Muscle layer of colon (tissue), 2 donors: ENCODE measurements at regions not wholly inside any gene's neighbourhood (a gene's known extent, or its start where the extent isn't known, plus 50 kb on each side); places are given as distances from the start of the nearest gene placed in this dataset.

Experiments
- H3K27ac ChIP-seq: one replicate; pipeline ENCODE4 v1.7.0; 2013; ENCODE audit warnings: low read depth, mild to moderate bottlenecking, low read length, moderate library complexity
- H3K27me3 ChIP-seq, 2 donors: one replicate each; pipeline ENCODE4 v1.7.0; 2013; ENCODE audit warnings: low read length in 2 of 2, mild to moderate bottlenecking in 2 of 2; ENCODE audit not compliant: insufficient read depth in 2 of 2, control insufficient read depth in 1 of 2
- H3K36me3 ChIP-seq: one replicate; pipeline ENCODE4 v1.7.0; 2013; ENCODE audit warnings: mild to moderate bottlenecking, low read length; ENCODE audit not compliant: insufficient read depth
- H3K4me1 ChIP-seq: one replicate; pipeline ENCODE4 v1.7.0; 2013; ENCODE audit warnings: mild to moderate bottlenecking, low read length; ENCODE audit not compliant: insufficient read depth
- H3K4me3 ChIP-seq, 2 donors: one replicate each; pipeline ENCODE4 v1.7.0; 2013; ENCODE audit warnings: low read length in 2 of 2, low read depth in 1 of 2, mild to moderate bottlenecking in 1 of 2, moderate library complexity in 1 of 2
- H3K9ac ChIP-seq: one replicate; pipeline ENCODE4 v1.7.0; 2013; ENCODE audit warnings: low read length
- H3K9me3 ChIP-seq: one replicate; pipeline ENCODE4 v1.7.0; 2013; ENCODE audit warnings: mild to moderate bottlenecking, low read length
- donor health status: abdominal sarcoma.
- donor health status: Adenocarcinoma of cecum.

DNA sequence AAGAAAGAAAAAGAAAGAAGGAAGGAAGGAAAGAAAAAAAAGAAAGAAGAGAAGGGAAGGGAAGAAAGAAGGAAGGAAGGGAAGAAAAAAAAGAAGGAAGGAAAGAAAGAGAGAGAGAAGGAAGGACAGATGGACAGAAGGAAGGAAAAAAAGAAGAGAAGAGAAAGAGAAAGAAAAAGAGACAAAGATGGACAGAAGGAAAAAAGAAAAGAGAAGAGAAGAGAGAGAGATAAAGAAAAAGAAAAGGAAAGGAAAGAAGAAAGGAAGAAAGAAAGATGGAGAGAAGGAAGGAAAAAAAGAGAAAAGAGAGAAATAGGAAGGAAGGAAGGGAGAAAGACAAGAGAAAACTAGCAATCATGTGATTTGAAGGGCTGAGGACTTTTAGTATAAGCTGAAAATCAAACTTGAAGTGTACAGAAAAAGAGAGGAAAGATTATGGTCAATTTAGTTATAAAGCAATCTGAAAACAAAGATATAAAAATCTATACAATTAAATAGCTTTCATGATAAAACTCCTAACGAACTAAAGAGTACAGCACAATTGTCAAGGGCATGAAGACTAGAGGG lies 115.3 kb downstream of the LTN1 start:
- Histone ChIP-seq H3K27me3 (no peaks in the 10 kb centered on the region), H3K9me3 (no peaks in the 10 kb centered on the region), H3K9ac (no peak overlapping the region), H3K4me1 (no peaks in the 10 kb centered on the region), H3K27ac (no peak overlapping the region), H3K36me3 (peaks cover 28% of the 10 kb centered on the region), H3K4me3 (no peak overlapping the region)

DNA sequence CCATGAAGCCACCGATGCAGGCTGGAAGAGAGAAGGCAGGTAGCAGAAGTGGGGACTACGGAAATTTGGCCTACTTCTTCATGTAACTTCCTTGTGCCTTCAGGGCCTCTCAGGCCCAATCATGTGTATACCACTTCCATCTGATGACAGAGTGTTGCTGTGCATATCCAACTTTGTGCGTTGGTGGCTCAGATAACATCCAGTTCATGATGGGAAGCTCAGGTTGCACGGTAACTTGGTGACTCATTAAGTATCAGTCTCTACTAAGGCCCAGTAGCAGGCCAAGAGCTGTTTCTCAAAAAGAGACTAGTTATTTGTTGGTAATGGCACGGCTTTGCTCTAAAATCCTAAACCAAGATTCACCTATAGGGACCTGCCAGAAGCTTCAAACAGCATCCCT lies 117.6 kb downstream of the LTN1 start:
- no peaks in the 10 kb centered on the region for H3K9me3 ChIP-seq

DNA sequence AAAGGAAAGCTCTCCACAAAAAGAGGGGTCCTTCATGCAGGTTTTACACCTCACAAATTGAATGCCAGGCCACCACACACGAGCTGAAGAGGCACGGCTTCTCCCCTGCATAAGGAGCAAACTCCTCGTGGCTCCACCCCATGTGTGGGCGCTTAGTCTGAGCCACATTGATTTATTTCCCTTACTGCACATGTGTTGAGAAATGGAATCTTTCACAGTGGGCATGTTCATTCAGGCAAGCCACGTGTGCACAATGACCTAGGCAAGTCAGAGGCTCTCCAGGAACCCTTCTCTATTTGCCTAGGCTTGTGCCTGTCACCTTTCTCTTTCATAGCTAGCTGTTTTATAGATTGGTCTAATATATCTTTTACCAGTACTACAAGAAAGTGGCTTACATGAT lies 120.5 kb downstream of the LTN1 start:
- no peak overlapping the region for H3K4me3 ChIP-seq
- H3K36me3 ChIP-seq: peaks cover 21% of the 10 kb centered on the region
- H3K27me3 ChIP-seq: no peaks in the 10 kb centered on the region
- H3K27ac ChIP-seq: no peak overlapping the region
- peaks cover 8% of the 10 kb centered on the region for H3K4me1 ChIP-seq
- H3K9ac ChIP-seq: no peak overlapping the region
- H3K9me3 ChIP-seq: no peaks in the 10 kb centered on the region

More for the DNA sequence above, 117.6 kb downstream of the LTN1 start:
- Histone ChIP-seq H3K4me3 (no peak overlapping the region), H3K9ac (no peak overlapping the region), H3K27me3 (no peaks in the 10 kb centered on the region), H3K27ac (no peak overlapping the region), H3K36me3 (peaks cover 21% of the 10 kb centered on the region), H3K4me1 (peaks cover 2% of the 10 kb centered on the region)

DNA sequence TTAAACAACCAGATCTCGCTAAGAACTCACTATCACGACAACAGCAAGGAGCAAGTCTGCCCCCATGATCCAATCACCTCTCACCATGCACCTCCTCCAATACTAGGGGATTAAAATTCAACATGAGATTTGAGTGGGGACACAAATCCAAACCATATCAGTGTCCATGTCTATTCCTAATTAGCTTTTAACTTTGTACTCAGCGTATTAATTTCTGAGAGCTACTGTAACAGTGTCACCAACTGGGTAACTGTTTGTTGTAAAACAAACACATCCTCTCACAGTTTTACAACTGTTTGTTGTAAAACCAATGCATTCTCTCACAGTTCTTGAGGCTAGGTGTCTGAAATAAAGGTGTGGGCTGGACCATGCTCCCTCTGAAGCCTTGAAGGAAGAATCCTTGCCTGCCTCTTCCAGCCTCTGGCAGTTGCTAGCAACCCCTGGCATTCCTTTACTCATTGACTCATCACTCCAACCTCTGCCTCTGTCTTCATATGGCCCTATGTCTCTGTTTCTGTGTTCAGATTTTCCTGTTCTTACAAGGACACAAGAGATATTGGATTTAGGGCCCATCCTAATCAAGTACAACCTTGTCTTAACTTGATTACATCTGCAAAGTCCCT lies 121.2 kb downstream of the LTN1 start:
- no peak overlapping the region for H3K27ac ChIP-seq
- H3K36me3 ChIP-seq: peaks cover 21% of the 10 kb centered on the region
- no peak overlapping the region for H3K9ac ChIP-seq
- H3K4me1 ChIP-seq: peaks cover 8% of the 10 kb centered on the region
- H3K9me3 ChIP-seq: no peaks in the 10 kb centered on the region
- no peak overlapping the region for H3K4me3 ChIP-seq
- no peaks in the 10 kb centered on the region for H3K27me3 ChIP-seq

DNA sequence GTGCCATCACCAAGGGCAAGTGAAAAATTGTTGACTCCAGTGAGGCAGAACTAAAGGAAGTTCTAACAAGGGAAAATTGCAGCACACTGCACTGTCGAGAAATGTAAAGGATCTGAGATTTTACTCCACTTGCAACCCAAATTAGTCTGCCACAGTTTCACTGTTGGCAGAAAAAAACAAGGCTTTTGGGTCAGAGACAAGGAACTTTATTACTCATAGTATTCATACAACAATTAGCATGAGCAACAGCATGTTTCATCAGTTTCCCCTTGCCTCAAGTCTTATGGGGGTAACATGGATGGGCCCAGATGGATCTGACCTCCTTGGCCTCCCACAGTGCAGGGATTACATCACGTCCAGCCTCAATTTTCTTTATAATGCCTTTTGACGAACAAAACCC lies 125.3 kb downstream of the LTN1 start:
- no peak overlapping the region for H3K9ac ChIP-seq
- peaks cover 8% of the 10 kb centered on the region for H3K4me1 ChIP-seq
- H3K36me3 ChIP-seq: no peaks in the 10 kb centered on the region
- no peak overlapping the region for H3K4me3 ChIP-seq
- H3K27me3 ChIP-seq: no peaks in the 10 kb centered on the region
- no peaks in the 10 kb centered on the region for H3K9me3 ChIP-seq
- H3K27ac ChIP-seq: no peak overlapping the region

DNA sequence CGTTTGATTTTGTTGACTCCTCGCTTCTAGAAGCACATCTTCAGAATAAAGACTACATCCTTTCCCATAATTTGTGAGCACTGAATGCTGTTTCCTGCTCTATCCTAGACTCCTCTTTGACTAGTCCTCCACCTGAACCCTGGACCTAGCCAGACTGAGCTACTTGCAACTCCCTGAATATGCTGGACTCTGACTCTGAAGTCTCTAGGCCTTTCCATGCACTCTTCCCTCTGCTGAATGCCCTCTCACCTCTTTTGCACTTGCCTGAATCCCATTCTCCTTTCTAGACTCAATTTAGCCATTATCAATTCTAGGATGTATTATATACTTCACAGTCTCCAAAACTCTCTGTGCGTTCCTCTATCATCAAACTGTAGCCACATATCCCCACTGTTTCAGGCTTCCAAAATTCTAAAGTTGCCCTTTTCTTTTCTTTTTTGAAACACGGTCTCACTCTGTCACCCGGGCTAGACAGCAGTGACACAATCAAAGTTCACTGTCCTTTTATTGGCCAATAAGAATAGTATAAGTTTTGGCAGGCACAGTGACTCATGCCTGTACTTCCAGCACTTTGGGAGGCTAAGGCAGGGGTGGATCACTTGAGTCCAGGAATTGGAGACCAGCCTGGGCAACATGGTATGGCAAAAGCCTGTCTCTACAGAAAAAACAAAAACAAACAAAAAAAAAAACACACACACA lies 127.0 kb downstream of the LTN1 start:
- Histone ChIP-seq H3K27ac (no peak overlapping the region), H3K9ac (no peak overlapping the region), H3K27me3 (no peaks in the 10 kb centered on the region), H3K4me1 (peaks cover 8% of the 10 kb centered on the region), H3K36me3 (no peaks in the 10 kb centered on the region), H3K9me3 (no peaks in the 10 kb centered on the region), H3K4me3 (no peak overlapping the region)

DNA sequence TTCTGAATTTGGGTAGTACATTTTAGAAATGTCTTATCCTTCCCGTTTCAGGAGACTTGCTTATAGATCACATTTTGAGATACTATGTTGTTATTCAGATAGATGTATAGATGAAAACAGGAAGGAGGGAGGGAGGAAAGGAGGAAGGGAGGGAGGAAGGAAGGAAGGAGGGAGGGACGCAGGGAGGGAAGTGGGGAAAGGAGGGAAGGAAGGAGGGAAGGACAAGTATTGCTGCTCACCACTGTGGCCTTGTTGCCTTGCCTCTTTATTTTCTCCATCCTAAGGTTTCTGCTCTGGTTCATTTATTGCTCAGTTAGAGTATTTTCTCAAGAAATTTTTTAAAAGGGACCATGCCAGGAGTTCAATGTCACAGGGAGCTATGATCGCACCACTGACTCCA lies 134.3 kb downstream of the LTN1 start:
- Histone ChIP-seq H3K9me3 (no peaks in the 10 kb centered on the region), H3K4me3 (no peak overlapping the region), H3K27me3 (no peaks in the 10 kb centered on the region), H3K36me3 (no peaks in the 10 kb centered on the region), H3K9ac (no peak overlapping the region), H3K4me1 (peaks cover 6% of the 10 kb centered on the region), H3K27ac (no peak overlapping the region)

DNA sequence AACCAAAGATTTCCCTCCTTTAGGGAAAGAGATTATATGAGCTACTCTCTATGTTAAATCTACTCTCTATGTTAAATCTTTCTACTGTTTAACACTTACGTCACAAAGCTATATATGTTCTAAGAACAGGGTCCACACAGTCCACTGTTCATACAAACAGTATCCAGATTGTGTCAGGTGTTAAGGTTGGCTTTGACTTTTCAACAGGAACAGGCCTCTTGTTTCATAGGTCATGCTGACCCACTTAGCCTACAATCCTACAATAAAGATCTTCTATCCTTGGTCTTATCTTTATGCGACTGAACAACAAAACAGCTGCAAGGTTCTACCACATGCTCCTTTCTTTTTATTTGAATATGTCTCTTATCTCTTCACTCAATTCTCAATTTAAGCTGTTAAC lies 134.9 kb downstream of the LTN1 start:
- Histone ChIP-seq H3K4me3 (no peak overlapping the region), H3K9me3 (no peaks in the 10 kb centered on the region), H3K9ac (no peak overlapping the region), H3K4me1 (peaks cover 6% of the 10 kb centered on the region), H3K27me3 (no peaks in the 10 kb centered on the region), H3K36me3 (no peaks in the 10 kb centered on the region), H3K27ac (no peak overlapping the region)

DNA sequence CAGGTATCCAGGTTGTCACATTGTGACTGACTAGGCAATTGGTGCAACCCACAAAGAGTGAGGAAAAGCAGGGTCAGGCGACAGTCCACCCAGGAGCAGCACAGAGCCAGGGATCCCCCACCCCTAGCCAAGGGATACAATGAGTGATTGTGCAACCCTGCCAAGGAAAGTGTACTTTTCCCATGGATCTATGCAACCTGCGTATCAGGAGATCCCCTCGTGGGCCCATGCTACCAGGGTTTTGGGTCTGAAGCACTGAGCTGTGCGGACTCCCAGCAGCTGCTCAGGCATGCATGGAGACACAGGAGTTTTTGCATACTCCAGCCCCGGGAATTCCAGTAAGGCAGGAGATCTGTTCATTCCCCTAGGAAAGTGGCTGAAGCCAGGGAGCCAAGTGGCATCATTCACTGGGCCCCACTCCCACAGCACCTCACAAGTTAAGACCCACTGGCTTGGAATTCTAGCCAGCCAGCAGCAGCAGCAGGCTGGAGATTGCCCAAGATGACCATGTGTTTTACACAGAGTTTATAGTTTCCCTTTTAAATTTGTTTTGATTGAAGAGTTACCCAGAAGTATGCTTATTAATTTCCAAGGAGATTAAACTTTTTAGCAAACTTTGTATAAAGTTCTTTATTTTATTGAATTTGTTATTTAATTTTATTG lies 136.0 kb downstream of the LTN1 start:
- H3K27ac ChIP-seq: no peak overlapping the region

DNA sequence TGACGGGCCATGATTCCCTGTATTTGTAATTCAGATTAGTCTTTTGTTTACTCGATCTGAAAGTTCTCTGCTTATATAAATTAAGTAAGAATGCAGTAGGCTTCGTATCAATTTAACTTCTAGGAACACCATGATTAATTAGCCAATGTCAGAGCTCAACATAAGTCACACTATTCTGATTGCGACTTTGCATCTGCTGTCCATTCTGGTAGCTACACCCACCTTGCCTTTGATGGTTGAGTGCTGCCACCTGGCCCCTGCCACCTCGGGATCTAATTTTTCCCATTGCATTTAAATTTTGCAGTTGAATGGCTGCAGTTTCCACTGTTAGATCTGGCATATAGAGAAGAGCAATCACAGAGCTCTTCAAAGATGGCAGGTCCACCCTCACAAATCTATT lies 140.0 kb downstream of the LTN1 start:
- Histone ChIP-seq H3K9me3 (no peaks in the 10 kb centered on the region), H3K36me3 (no peaks in the 10 kb centered on the region)

More for the DNA sequence above, 136.0 kb downstream of the LTN1 start:
- H3K9me3 ChIP-seq: no peaks in the 10 kb centered on the region
- no peak overlapping the region for H3K9ac ChIP-seq
- no peaks in the 10 kb centered on the region for H3K27me3 ChIP-seq
- H3K36me3 ChIP-seq: no peaks in the 10 kb centered on the region
- peaks cover 6% of the 10 kb centered on the region for H3K4me1 ChIP-seq
- no peak overlapping the region for H3K4me3 ChIP-seq

DNA sequence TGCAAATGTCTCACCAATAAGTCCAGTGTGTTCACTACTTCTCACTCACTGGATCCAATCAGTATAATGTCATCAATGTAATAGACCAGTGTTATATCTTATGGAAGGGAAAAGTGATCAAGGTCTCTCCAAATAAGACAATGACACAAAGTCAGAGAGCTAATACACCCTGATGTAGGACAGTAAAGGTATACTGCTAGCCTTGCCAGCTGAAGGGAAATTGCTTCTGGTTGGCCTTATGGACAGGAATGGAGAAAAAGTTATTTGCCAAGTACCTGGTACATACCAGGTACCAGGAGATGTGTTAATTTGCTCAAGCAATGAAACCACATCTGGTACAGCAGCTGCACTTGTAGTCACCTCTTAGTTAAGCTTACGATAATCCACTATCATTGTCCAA lies 141.0 kb downstream of the LTN1 start:
- no peaks in the 10 kb centered on the region for H3K27me3 ChIP-seq
- peaks cover 3% of the 10 kb centered on the region for H3K4me1 ChIP-seq
- no peaks in the 10 kb centered on the region for H3K9me3 ChIP-seq
- no peak overlapping the region for H3K4me3 ChIP-seq
- no peak overlapping the region for H3K9ac ChIP-seq
- H3K27ac ChIP-seq: no peak overlapping the region
- H3K36me3 ChIP-seq: no peaks in the 10 kb centered on the region

More for the DNA sequence above, 140.0 kb downstream of the LTN1 start:
- Histone ChIP-seq H3K4me1 (peaks cover 6% of the 10 kb centered on the region), H3K27me3 (no peaks in the 10 kb centered on the region), H3K27ac (no peak overlapping the region), H3K4me3 (no peak overlapping the region), H3K9ac (no peak overlapping the region)
